ENCODE measurements at regions not wholly inside any gene's neighbourhood (a gene's known extent, or its start where the extent isn't known, plus 50 kb on each side); places are given as distances from the start of the nearest gene placed in this dataset.
A peak's percentile ranks its signal among the peaks of the same experiment; 100 is the strongest.
"Not testable (repeated sequence)": the region's sequence is repeated elsewhere in the genome, so short reads cannot be mapped to it uniquely, and the experiment has no call there.

DNA sequence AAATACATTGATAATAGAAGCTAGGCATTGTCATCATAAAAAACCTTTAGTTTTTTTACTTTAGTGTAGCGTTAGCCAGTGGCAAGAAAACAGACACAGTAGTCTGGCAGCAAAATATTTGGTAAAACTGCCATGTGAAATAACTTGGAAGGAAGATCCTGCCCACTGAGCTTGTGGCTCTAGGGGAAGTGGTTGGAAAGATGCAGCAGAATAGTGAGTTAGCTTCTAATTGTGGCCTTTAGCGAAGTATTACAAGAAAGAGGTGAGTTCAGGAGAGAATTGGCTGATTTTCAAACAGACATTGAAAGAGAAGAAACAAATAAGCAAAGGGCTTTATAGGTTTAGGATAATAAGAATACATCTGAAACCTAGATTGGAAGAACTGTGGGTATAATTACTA lies 1887.8 kb upstream of the CELF4 start:
- ATAC-seq (ENCODE audit: low FRiP score in 2 of 2) (no peak), DNase-seq (no peak)
- no peaks in the 10 kb centered on the region for H3K36me3 ChIP-seq
- H3K9me3 ChIP-seq, result no peaks in the 10 kb centered on the region
- H3K4me1 ChIP-seq, result peaks cover 0 to 8% (median 4%) of the 10 kb centered on the region in 4 donors
- peak overlapping the region in 1 of 4 donors; percentile 17 for H3K4me3 ChIP-seq
- no peaks in the 10 kb centered on the region for H3K27me3 ChIP-seq
- WGBS, 2 donors, result 47 to 52% methylated on average over 2 of the region's 2 CpGs
- TF ChIP-seq POLR2A (IDR thresholded peaks at IDR 0.05) (no peak), EP300 (IDR thresholded peaks at IDR 0.05) (no peak), POLR2AphosphoS5 (IDR thresholded peaks at IDR 0.05) (no peak), CTCF (IDR thresholded peaks at IDR 0.05) (no peak)
- no peak overlapping the region for H3K27ac ChIP-seq

GRCh38 chr18:39450958-39451357 lies 1885.4 kb upstream of the CELF4 start:
- Histone ChIP-seq H3K27me3 (no peaks in the 10 kb centered on the region), H3K4me1 (peaks cover 0 to 8% (median 4%) of the 10 kb centered on the region in 4 donors), H3K27ac (no peak overlapping the region), H3K36me3 (no peaks in the 10 kb centered on the region), H3K9me3 (no peaks in the 10 kb centered on the region), H3K4me3 (no peak overlapping the region)
- no peak for ATAC-seq (ENCODE audit: low FRiP score in 2 of 2)
- TF ChIP-seq EP300 (IDR thresholded peaks at IDR 0.05) (no peak), CTCF (IDR thresholded peaks at IDR 0.05) (no peak), POLR2A (IDR thresholded peaks at IDR 0.05) (no peak), POLR2AphosphoS5 (IDR thresholded peaks at IDR 0.05) (no peak)
- DNase-seq, result peak in 1 of 2 donors; percentile 15
- whole genome bisulfite sequencing, 2 donors, result 91 to 95% methylated on average over 6 of the region's 6 CpGs

- Histone ChIP-seq H3K36me3 (no peaks in the 10 kb centered on the region), H3K4me1 (peaks cover 0 to 8% (median 4%) of the 10 kb centered on the region in 4 donors), H3K9me3 (no peaks in the 10 kb centered on the region), H3K27me3 (no peaks in the 10 kb centered on the region), H3K27ac (no peak overlapping the region), H3K4me3 (no peak overlapping the region)
- 77 to 79% methylated on average over 3 of the region's 3 CpGs for WGBS, 2 donors
- no peak for DNase-seq
- ATAC-seq (ENCODE audit: low FRiP score in 2 of 2), result no peak
- TF ChIP-seq POLR2AphosphoS5 (IDR thresholded peaks at IDR 0.05) (no peak), EP300 (IDR thresholded peaks at IDR 0.05) (no peak), POLR2A (IDR thresholded peaks at IDR 0.05) (no peak), CTCF (IDR thresholded peaks at IDR 0.05) (no peak)
These were observed 1884.0 kb upstream of the CELF4 start for GRCh38 chr18:39449566-39449965.

- Histone ChIP-seq H3K4me3 (no peak overlapping the region), H3K27me3 (no peaks in the 10 kb centered on the region), H3K9me3 (no peaks in the 10 kb centered on the region), H3K27ac (no peak overlapping the region), H3K36me3 (no peaks in the 10 kb centered on the region), H3K4me1 (peaks cover 0 to 8% (median 4%) of the 10 kb centered on the region in 4 donors)
- TF ChIP-seq EP300 (IDR thresholded peaks at IDR 0.05) (no peak), POLR2A (IDR thresholded peaks at IDR 0.05) (no peak), CTCF (IDR thresholded peaks at IDR 0.05) (no peak)
- no peak for ATAC-seq (ENCODE audit: low FRiP score in 2 of 2)
- WGBS, 2 donors, result 30 to 39% methylated on average over 1 of the region's 1 CpG
- no peak for DNase-seq
These were observed 1883.3 kb upstream of the CELF4 start for GRCh38 chr18:39448942-39449341.

DNA sequence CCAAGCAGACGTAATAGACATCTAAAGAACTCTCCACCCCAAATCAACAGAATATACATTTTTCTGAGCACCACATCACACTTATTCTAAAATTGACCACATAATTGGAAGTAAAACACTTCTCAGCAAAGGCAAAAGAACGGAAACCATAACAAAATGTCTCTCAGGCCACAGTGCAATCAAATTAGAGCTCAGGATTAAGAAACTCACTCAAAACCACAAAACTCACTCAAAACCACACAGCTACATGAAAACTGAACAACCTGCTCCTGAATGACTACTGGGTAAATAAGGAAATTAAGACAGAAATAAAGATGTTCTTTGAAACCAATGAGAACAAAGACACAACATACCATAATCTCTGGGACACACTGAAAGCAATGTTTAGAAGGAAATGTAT lies 1879.4 kb upstream of the CELF4 start:
- not testable (repeated sequence) for H3K36me3 ChIP-seq; H3K27ac ChIP-seq; ATAC-seq (ENCODE audit: low FRiP score in 2 of 2); H3K9me3 ChIP-seq; H3K4me3 ChIP-seq; H3K27me3 ChIP-seq; DNase-seq; H3K4me1 ChIP-seq
- 68 to 77% methylated on average over 2 of the region's 2 CpGs for WGBS, 2 donors
